GM12878 (cell line): ENCODE measurements at regions not wholly inside any gene's neighbourhood (a gene's known extent, or its start where the extent isn't known, plus 50 kb on each side); places are given as distances from the start of the nearest gene placed in this dataset.

Experiments used
- ATAC-seq: fragments of 200-7000 bp; cut with Tn5 transposase; 3 replicates; pipeline ENCODE4 v1.9.1; 2020; ENCODE audit warnings: mild to moderate bottlenecking, moderate library complexity
- BruUV-seq: library from RNA; stranded (reverse); fragments of 400-500 nt; replicated peaks from 2 replicates; lab custom pipeline; 2021; lab: Mats Ljungman, UMichigan
- CTCF ChIA-PET: fragments of 300-600 bp; sonication (Branson Sonifier 250); formaldehyde crosslinking; extraction: SDS; loops from one replicate; lab custom pipeline; 2021; ENCODE audit warnings: inconsistent platforms; lab: Yijun Ruan, JAX
- POLR2A ChIA-PET: fragments of 350-600 bp; formaldehyde crosslinking; extraction: SDS; loops from one replicate; lab custom pipeline; 2021; ENCODE audit warnings: inconsistent platforms; lab: Charles Lee
- RAD21 ChIA-PET: fragments of 300-600 bp; sonication (Branson Sonifier 250); formaldehyde crosslinking; loops from one replicate; lab custom pipeline; 2023; ENCODE audit warnings: antibody characterized with exemption; ENCODE audit not compliant: unreplicated experiment; lab: Charles Lee
- SMC1A ChIA-PET: fragments of 300-600 bp; sonication (Branson Sonifier 250); formaldehyde crosslinking; loops from one replicate; lab custom pipeline; 2023; ENCODE audit not compliant: unreplicated experiment, uncharacterized antibody; lab: Charles Lee
- DNase-seq: peaks from one replicate; pipeline ENCODE4 v3.0.0-alpha.2; 2011; ENCODE audit warnings: low read depth, low spot score
- FAIRE-seq: peaks from 3 replicates; lab custom pipeline; 2011; peaks lifted over from hg19 to GRCh38; lab: Jason Lieb, UNC
- H2AFZ ChIP-seq: 2 replicates; pipeline ENCODE4 v1.6.0; 2011; ENCODE audit warnings: low read depth, low read length, control low read depth; ENCODE audit not compliant: control insufficient read depth
- H3K27ac ChIP-seq: 2 replicates; pipeline ENCODE4 v1.5.1; 2011; ENCODE audit warnings: control low read depth; ENCODE audit not compliant: control insufficient read depth, insufficient read depth
- H3K27me3 ChIP-seq, 2 experiments: replicated peaks in 1 of 2; 2 replicates each; pipeline versions ENCODE4 v1.6.0 to v1.6.1; 2011; ENCODE audit warnings: low read length in 1 of 2; ENCODE audit not compliant: control insufficient read depth in 2 of 2, insufficient read depth in 2 of 2
- H3K36me3 ChIP-seq, 2 experiments: 2 replicates each; pipeline ENCODE4 v1.5.1; 2011; ENCODE audit warnings: low read length in 1 of 2; ENCODE audit not compliant: control insufficient read depth in 2 of 2, insufficient read depth in 2 of 2
- H3K4me1 ChIP-seq: 2 replicates; pipeline ENCODE4 v1.6.1; 2011; ENCODE audit warnings: mild to moderate bottlenecking, low read length, moderate library complexity, mixed read lengths; ENCODE audit not compliant: control insufficient read depth, insufficient read depth
- H3K4me2 ChIP-seq: 2 replicates; pipeline ENCODE4 v1.6.0; 2011; ENCODE audit warnings: control low read depth; ENCODE audit not compliant: control insufficient read depth, insufficient read depth
- H3K4me3 ChIP-seq: fragments of 200-600 bp; sonication (generic); 2 replicates; pipeline ENCODE4 v1.5.1; 2016
- H3K79me2 ChIP-seq: 2 replicates; pipeline ENCODE4 v1.6.0; 2011; ENCODE audit warnings: low read length; ENCODE audit not compliant: control insufficient read depth, insufficient read depth
- H3K9ac ChIP-seq: 2 replicates; pipeline ENCODE4 v1.8.0; 2011; ENCODE audit warnings: low read length, control low read depth, mixed read lengths; ENCODE audit not compliant: control insufficient read depth, insufficient read depth
- H3K9me3 ChIP-seq: replicated peaks from 3 replicates; pipeline ENCODE4 v1.5.1; 2011; ENCODE audit warnings: mild to moderate bottlenecking, low read length; ENCODE audit not compliant: control insufficient read depth, insufficient read depth
- H4K20me1 ChIP-seq: 2 replicates; pipeline ENCODE4 v1.6.0; 2011; ENCODE audit not compliant: control insufficient read depth, insufficient read depth
- BACH1 ChIP-seq: fragments of 450-650 bp; IDR thresholded peaks from 2 replicates; pipeline ENCODE4 v1.6.1; 2017; ENCODE audit warnings: mild to moderate bottlenecking, borderline replicate concordance
- BCLAF1 ChIP-seq: fragments of 450-650 bp; IDR thresholded peaks from 2 replicates; pipeline ENCODE4 v1.6.1; 2017; ENCODE audit warnings: antibody characterized with exemption, mild to moderate bottlenecking, moderate library complexity
- BRCA1 ChIP-seq: IDR thresholded peaks from 2 replicates; pipeline ENCODE4 v1.6.1; 2011; ENCODE audit warnings: low read depth, low read length, improper control_type of control experiment
- CBX3 ChIP-seq: fragments of 200-600 bp; sonication (generic); IDR thresholded peaks from 2 replicates; pipeline ENCODE4 v1.6.1; 2016; ENCODE audit warnings: low read depth, borderline replicate concordance
- GABPA ChIP-seq: IDR thresholded peaks from 2 replicates; pipeline ENCODE4 v1.6.1; 2014; ENCODE audit warnings: antibody characterized with exemption, low read depth, mild to moderate bottlenecking, inconsistent platforms
- IKZF2 ChIP-seq, 2 experiments: fragments of 450-650 bp; IDR thresholded peaks; 2 replicates each; pipeline ENCODE4 v1.6.1; 2017; ENCODE audit warnings: mild to moderate bottlenecking in 2 of 2, moderate library complexity in 2 of 2
- MYC ChIP-seq: IDR thresholded peaks from 2 replicates; pipeline ENCODE4 v1.6.1; 2011; ENCODE audit warnings: mild to moderate bottlenecking, low read length, moderate library complexity, inconsistent platforms; ENCODE audit not compliant: insufficient read depth, insufficient replicate concordance, insufficient read length, severe bottlenecking
- NR2C1 ChIP-seq: fragments of 450-650 bp; IDR thresholded peaks from 2 replicates; pipeline ENCODE4 v1.6.1; 2017; ENCODE audit warnings: antibody characterized with exemption, mild to moderate bottlenecking, moderate library complexity
- NR2F1 ChIP-seq: fragments of 450-650 bp; conservative IDR thresholded peaks from 2 replicates; pipeline ENCODE4 v1.6.1; 2017; ENCODE audit warnings: mild to moderate bottlenecking
- NRF1 ChIP-seq: conservative IDR thresholded peaks from 2 replicates; pipeline ENCODE4 v1.6.1; 2011; ENCODE audit warnings: mild to moderate bottlenecking, low read depth, low read length, improper control_type of control experiment
- REST ChIP-seq: IDR thresholded peaks from 2 replicates; pipeline ENCODE4 v1.6.1; 2012; ENCODE audit warnings: mild to moderate bottlenecking, low read depth, low read length
- STAT3 ChIP-seq: IDR thresholded peaks from 2 replicates; pipeline ENCODE4 v1.6.1; 2011; ENCODE audit warnings: low read depth, low read length, improper control_type of control experiment
- ZZZ3 ChIP-seq: IDR thresholded peaks from 2 replicates; pipeline ENCODE4 v1.6.1; 2011; ENCODE audit warnings: low read depth; ENCODE audit not compliant: control insufficient read depth, insufficient read length
- WGBS: methylation state at CpG from one replicate; pipeline ENCODE4 v1.1.6; 2016; ENCODE audit warnings: low lambda C conversion rate; ENCODE audit not compliant: insufficient replicate concordance, insufficient coverage; ENCODE audit errors: missing lambda C conversion rate; 5-methylcytosine and 5-hydroxymethylcytosine counted together
- in situ Hi-C: fragments of 300-500 bp; cut with MboI; formaldehyde crosslinking; loops from 9 replicates; pipeline ENCODE4 v1.14.3; 2018; ENCODE audit warnings: mixed read lengths
- intact Hi-C: fragments of 100-400 bp; cut with micrococcal nuclease; formaldehyde crosslinking; loops from one replicate; pipeline ENCODE4 v1.14.2; 2022; ENCODE audit not compliant: unreplicated experiment

- TF ChIP-seq NR2C1: 0 out of 2 replicates have a peak, but pooled peaks have one; percentile 20
- no peak for TF ChIP-seq STAT3
- no peak for TF ChIP-seq IKZF2 (IDR thresholded peaks at IDR 0.05)
- TF ChIP-seq CBX3: no peak
- TF ChIP-seq NR2F1: peak; percentile 47; the same call in 1 of the 2 replicates
- no peak for TF ChIP-seq BCLAF1
- TF ChIP-seq, all 136 proteins: peak for 2
Measured at GRCh38 chr1:90220941-90221693, 226.2 kb downstream of the ZNF326 start (continued).

- Histone ChIP-seq H3K27me3 (no peaks in the 10 kb centered on the region), H3K9ac (no peak overlapping the region), H3K4me3 (no peak overlapping the region), H3K9me3 (no peaks in the 10 kb centered on the region), H3K4me2 (no peak overlapping the region), H3K36me3 (no peaks in the 10 kb centered on the region), H3K4me1 (no peaks in the 10 kb centered on the region), H2AFZ (no peak overlapping the region), H3K79me2 (no peaks in the 10 kb centered on the region), H3K27ac (no peak overlapping the region), H4K20me1 (no peaks in the 10 kb centered on the region)
- ATAC-seq (no peak), FAIRE-seq (no peak), DNase-seq (no peak)
- ChIA-PET SMC1A (interaction anchor here (0.6 to 3.1 kb wide), 5 partner anchors 10 to 487 kb away, joined by 3 to 16 read pairs (median 7); no protein-coding TSS in a partner anchor), CTCF (interaction anchor here (0.5 kb wide), 1 partner anchor 291 kb away, joined by 3 read pairs; no protein-coding TSS in a partner anchor), POLR2A (no interaction called here), RAD21 (interaction anchor here (1.0 to 1.4 kb wide), 4 partner anchors 16 to 266 kb away, joined by 3 to 4 read pairs (median 4); no protein-coding TSS in a partner anchor)
- BruUV-seq: no TSS peak
- intact Hi-C loops (no loop called here), in situ Hi-C loops (no loop called here)
- 13% methylated on average over 3 of the region's 3 CpGs for WGBS
- TF ChIP-seq GABPA (no peak), BACH1 (no peak), BRCA1 (no peak), MYC (no peak), ZZZ3 (no peak), NRF1 (no peak), REST (no peak)
Measured at GRCh38 chr1:90220496-90220895, 225.6 kb downstream of the ZNF326 start.
